Upper lobe of left lung (tissue), 4 donors: ENCODE measurements at regions not wholly inside any gene's neighbourhood (a gene's known extent, or its start where the extent isn't known, plus 50 kb on each side); places are given as distances from the start of the nearest gene placed in this dataset.

ENCODE experiments used
- CTCF ChIP-seq, 6 experiments: fragments of 450-650 bp in 4 of 6; fragments of 200-600 bp in 2 of 6; sonication (generic) in 2 of 6; IDR thresholded peaks; one replicate each; pipeline ENCODE4 v1.5.1; 2016 to 2019; ENCODE audit warnings: antibody characterized with exemption in 6 of 6
- POLR2A ChIP-seq, 4 donors: fragments of 450-650 bp; IDR thresholded peaks; one replicate each; pipeline ENCODE4 v1.5.1; 2016 to 2017; ENCODE audit warnings: antibody characterized with exemption in 4 of 4, mild to moderate bottlenecking in 2 of 4

GRCh38 chr20:48459722-48460395 is 367.9 kb downstream of the PREX1 start:
- TF ChIP-seq POLR2A (IDR thresholded peaks at IDR 0.05): no peak
- TF ChIP-seq CTCF (IDR thresholded peaks at IDR 0.05): no peak
